ENCODE measurements at regions not wholly inside any gene's neighbourhood (a gene's known extent, or its start where the extent isn't known, plus 50 kb on each side); places are given as distances from the start of the nearest gene placed in this dataset.
"Not testable (repeated sequence)": the region's sequence is repeated elsewhere in the genome, so short reads cannot be mapped to it uniquely, and the experiment has no call there.

DNA sequence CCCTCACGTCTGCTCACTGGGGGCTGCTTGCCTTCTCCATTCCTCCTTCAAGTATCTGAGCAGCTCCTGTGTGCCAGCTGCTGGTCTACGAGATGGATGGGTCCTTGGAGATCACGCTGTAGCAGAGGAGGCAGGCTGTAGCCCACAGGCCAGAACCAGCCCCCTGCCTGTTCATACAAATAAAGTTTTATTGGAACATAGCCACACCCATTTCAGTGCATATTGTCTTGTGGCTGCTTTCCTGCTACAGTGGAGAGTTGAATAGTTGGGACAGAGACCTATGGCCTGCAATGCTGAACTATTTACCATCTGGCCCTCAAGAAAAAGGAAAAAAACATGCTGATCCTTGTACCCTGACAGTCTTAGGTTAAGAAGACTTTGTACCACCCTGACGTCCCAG lies 136.8 kb upstream of the HMX1 start:
- H3K4me2 ChIP-seq; H4K20me1 ChIP-seq (ENCODE audit: insufficient read depth); H3K27ac ChIP-seq (ENCODE audit: low read depth in 2 of 2, low read length in 1 of 2); H3K36me3 ChIP-seq (replicated peaks in 1 of 2; ENCODE audit: control insufficient read depth in 1 of 2, insufficient read depth in 2 of 2, low read length in 1 of 2); H2AFZ ChIP-seq (ENCODE audit: low read depth); H3K4me1 ChIP-seq (ENCODE audit: control insufficient read depth in 1 of 2, insufficient read depth in 2 of 2, low read depth in 1 of 2, low read length in 1 of 2); POLR2A ChIA-PET; H3K79me2 ChIP-seq (ENCODE audit: insufficient read depth); H3K27me3 ChIP-seq (ENCODE audit: insufficient read depth); H3K4me3 ChIP-seq (ENCODE audit: low read depth in 2 of 2, low read length in 1 of 2); H3K9me3 ChIP-seq; H3K9me2 ChIP-seq; H3F3A ChIP-seq (replicated peaks; ENCODE audit: insufficient read depth); H3K9ac ChIP-seq; DNase-seq: not testable (repeated sequence)
- CTCF ChIA-PET: interaction anchor here (1.5 kb wide), 1 partner anchor 8 kb away, joined by 7 read pairs; no protein-coding TSS in a partner anchor
- WGBS (ENCODE audit: low lambda C conversion rate): 0% methylated on average over 3 of the region's 4 CpGs

GRCh38 chr4:9001153-9001552 lies 129.5 kb upstream of the HMX1 start:
- WGBS (ENCODE audit: low lambda C conversion rate): 16% methylated on average over 8 of the region's 28 CpGs
- CTCF ChIA-PET: interaction anchor here (0.6 to 1.6 kb wide), 13 partner anchors 8 to 379 kb away, joined by 3 to 7 read pairs (median 4); no protein-coding TSS in a partner anchor
- H2AFZ ChIP-seq (ENCODE audit: low read depth); POLR2A ChIA-PET; H3K4me2 ChIP-seq; H3K79me2 ChIP-seq (ENCODE audit: insufficient read depth); H3K9me3 ChIP-seq; H3K9ac ChIP-seq; H4K20me1 ChIP-seq (ENCODE audit: insufficient read depth); H3K9me2 ChIP-seq; H3F3A ChIP-seq (replicated peaks; ENCODE audit: insufficient read depth); H3K36me3 ChIP-seq (replicated peaks in 1 of 2; ENCODE audit: control insufficient read depth in 1 of 2, insufficient read depth in 2 of 2, low read length in 1 of 2); H3K4me3 ChIP-seq (ENCODE audit: low read depth in 2 of 2, low read length in 1 of 2); H3K27me3 ChIP-seq (ENCODE audit: insufficient read depth); H3K27ac ChIP-seq (ENCODE audit: low read depth in 2 of 2, low read length in 1 of 2); H3K4me1 ChIP-seq (ENCODE audit: control insufficient read depth in 1 of 2, insufficient read depth in 2 of 2, low read depth in 1 of 2, low read length in 1 of 2): not testable (repeated sequence)
- peak; percentile 9 for DNase-seq

DNA sequence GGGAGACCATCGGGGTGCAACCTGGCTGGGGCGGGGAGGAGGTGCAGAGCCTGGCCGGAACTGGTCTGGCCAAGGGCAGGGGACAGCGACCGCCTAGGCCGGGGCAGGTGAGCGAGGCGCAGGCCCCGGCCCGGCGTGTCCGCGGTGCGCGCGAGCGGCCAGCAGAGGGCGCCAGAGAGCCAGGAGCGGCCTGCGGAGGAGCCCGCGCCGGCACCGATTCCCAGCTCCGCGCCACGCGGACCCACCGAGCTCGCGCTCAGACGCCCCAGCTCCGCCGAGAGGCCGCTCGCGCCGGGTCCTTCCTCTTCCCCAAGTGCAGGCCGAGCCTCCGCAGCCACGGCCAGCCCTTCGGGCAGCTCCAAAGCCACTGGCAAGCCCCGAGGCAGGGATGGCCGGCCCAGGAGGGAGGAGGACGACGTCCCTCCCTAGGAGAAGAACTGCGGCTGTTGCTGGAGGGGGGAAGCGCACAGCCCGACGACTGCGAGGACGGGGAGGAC lies 128.9 kb upstream of the HMX1 start:
- H3K27ac ChIP-seq (ENCODE audit: low read depth in 2 of 2, low read length in 1 of 2); H3K4me1 ChIP-seq (ENCODE audit: control insufficient read depth in 1 of 2, insufficient read depth in 2 of 2, low read depth in 1 of 2, low read length in 1 of 2); H3K36me3 ChIP-seq (replicated peaks in 1 of 2; ENCODE audit: control insufficient read depth in 1 of 2, insufficient read depth in 2 of 2, low read length in 1 of 2); H3F3A ChIP-seq (replicated peaks; ENCODE audit: insufficient read depth); H3K4me3 ChIP-seq (ENCODE audit: low read depth in 2 of 2, low read length in 1 of 2); H3K27me3 ChIP-seq (ENCODE audit: insufficient read depth); H3K9me3 ChIP-seq; H4K20me1 ChIP-seq (ENCODE audit: insufficient read depth); H3K9ac ChIP-seq; H3K9me2 ChIP-seq; POLR2A ChIA-PET; H3K79me2 ChIP-seq (ENCODE audit: insufficient read depth); H2AFZ ChIP-seq (ENCODE audit: low read depth): not testable (repeated sequence)
- CTCF ChIA-PET: interaction anchor here (0.6 to 1.6 kb wide), 13 partner anchors 9 to 380 kb away, joined by 3 to 7 read pairs (median 4); no protein-coding TSS in a partner anchor
- TF ChIP-seq CTCF (IDR thresholded peaks at IDR 0.05): peak; percentile 63
- TF ChIP-seq SMC3 (IDR thresholded peaks at IDR 0.05; ENCODE audit: low read depth, low read length): peak; percentile 65
- peak; percentile 52 for TF ChIP-seq RAD21 (IDR thresholded peaks at IDR 0.05; ENCODE audit: low read length)
- peak overlapping the region; percentile 68; the same call in 1 of the 2 replicates for H3K4me2 ChIP-seq
- DNase-seq: peak; percentile 85
- WGBS (ENCODE audit: low lambda C conversion rate): 1% methylated on average over 10 of the region's 52 CpGs

DNA sequence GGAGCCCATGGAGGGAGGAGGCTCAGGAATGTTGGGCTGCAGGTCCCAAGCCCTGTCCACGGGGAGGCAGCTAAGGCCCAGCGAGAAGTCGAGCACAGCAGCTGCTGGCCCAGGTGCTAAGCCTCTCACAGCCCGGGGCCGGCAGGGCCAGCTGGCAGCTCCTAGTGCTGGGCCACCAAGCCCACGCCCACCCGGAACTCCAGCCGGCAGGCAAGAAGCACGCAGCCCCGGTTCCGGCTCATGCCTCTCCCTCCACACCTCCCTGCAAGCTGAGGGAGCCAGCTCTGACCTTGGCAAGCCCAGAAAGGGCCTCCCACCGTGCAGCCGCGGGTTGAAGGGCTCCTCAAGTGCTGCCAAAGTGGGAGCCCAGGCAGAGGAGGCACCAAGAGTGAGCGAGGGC lies 121.3 kb upstream of the HMX1 start:
- H3K79me2 ChIP-seq (ENCODE audit: insufficient read depth); H2AFZ ChIP-seq (ENCODE audit: low read depth); H3K27me3 ChIP-seq (ENCODE audit: insufficient read depth); POLR2A ChIA-PET; H3K9me2 ChIP-seq; H3K36me3 ChIP-seq (replicated peaks in 1 of 2; ENCODE audit: control insufficient read depth in 1 of 2, insufficient read depth in 2 of 2, low read length in 1 of 2); H3K9ac ChIP-seq; H3K4me1 ChIP-seq (ENCODE audit: control insufficient read depth in 1 of 2, insufficient read depth in 2 of 2, low read depth in 1 of 2, low read length in 1 of 2); H3K4me3 ChIP-seq (ENCODE audit: low read depth in 2 of 2, low read length in 1 of 2); H3F3A ChIP-seq (replicated peaks; ENCODE audit: insufficient read depth); H3K9me3 ChIP-seq; H3K27ac ChIP-seq (ENCODE audit: low read depth in 2 of 2, low read length in 1 of 2); H4K20me1 ChIP-seq (ENCODE audit: insufficient read depth); CTCF ChIA-PET; DNase-seq; H3K4me2 ChIP-seq: not testable (repeated sequence)
- WGBS (ENCODE audit: low lambda C conversion rate): 0% methylated on average over 2 of the region's 15 CpGs
